GM12878 (cell line): ENCODE measurements at regions not wholly inside any gene's neighbourhood (a gene's known extent, or its start where the extent isn't known, plus 50 kb on each side); places are given as distances from the start of the nearest gene placed in this dataset.
"Not testable (repeated sequence)": the region's sequence is repeated elsewhere in the genome, so short reads cannot be mapped to it uniquely, and the experiment has no call there.

Experiments used
- ATAC-seq: fragments of 200-7000 bp; cut with Tn5 transposase; 3 replicates; pipeline ENCODE4 v1.9.1; 2020; ENCODE audit warnings: mild to moderate bottlenecking, moderate library complexity
- BruUV-seq: library from RNA; stranded (reverse); fragments of 400-500 nt; replicated peaks from 2 replicates; lab custom pipeline; 2021; lab: Mats Ljungman, UMichigan
- CTCF ChIA-PET: fragments of 300-600 bp; sonication (Branson Sonifier 250); formaldehyde crosslinking; extraction: SDS; loops from one replicate; lab custom pipeline; 2021; ENCODE audit warnings: inconsistent platforms; lab: Yijun Ruan, JAX
- POLR2A ChIA-PET: fragments of 350-600 bp; formaldehyde crosslinking; extraction: SDS; loops from one replicate; lab custom pipeline; 2021; ENCODE audit warnings: inconsistent platforms; lab: Charles Lee
- RAD21 ChIA-PET: fragments of 300-600 bp; sonication (Branson Sonifier 250); formaldehyde crosslinking; loops from one replicate; lab custom pipeline; 2023; ENCODE audit warnings: antibody characterized with exemption; ENCODE audit not compliant: unreplicated experiment; lab: Charles Lee
- SMC1A ChIA-PET: fragments of 300-600 bp; sonication (Branson Sonifier 250); formaldehyde crosslinking; loops from one replicate; lab custom pipeline; 2023; ENCODE audit not compliant: unreplicated experiment, uncharacterized antibody; lab: Charles Lee
- DNase-seq: peaks from one replicate; pipeline ENCODE4 v3.0.0-alpha.2; 2011; ENCODE audit warnings: low read depth, low spot score
- FAIRE-seq: peaks from 3 replicates; lab custom pipeline; 2011; peaks lifted over from hg19 to GRCh38; lab: Jason Lieb, UNC
- H2AFZ ChIP-seq: 2 replicates; pipeline ENCODE4 v1.6.0; 2011; ENCODE audit warnings: low read depth, low read length, control low read depth; ENCODE audit not compliant: control insufficient read depth
- H3K27ac ChIP-seq: 2 replicates; pipeline ENCODE4 v1.5.1; 2011; ENCODE audit warnings: control low read depth; ENCODE audit not compliant: control insufficient read depth, insufficient read depth
- H3K27me3 ChIP-seq, 2 experiments: replicated peaks in 1 of 2; 2 replicates each; pipeline versions ENCODE4 v1.6.0 to v1.6.1; 2011; ENCODE audit warnings: low read length in 1 of 2; ENCODE audit not compliant: control insufficient read depth in 2 of 2, insufficient read depth in 2 of 2
- H3K36me3 ChIP-seq, 2 experiments: 2 replicates each; pipeline ENCODE4 v1.5.1; 2011; ENCODE audit warnings: low read length in 1 of 2; ENCODE audit not compliant: control insufficient read depth in 2 of 2, insufficient read depth in 2 of 2
- H3K4me1 ChIP-seq: 2 replicates; pipeline ENCODE4 v1.6.1; 2011; ENCODE audit warnings: mild to moderate bottlenecking, low read length, moderate library complexity, mixed read lengths; ENCODE audit not compliant: control insufficient read depth, insufficient read depth
- H3K4me2 ChIP-seq: 2 replicates; pipeline ENCODE4 v1.6.0; 2011; ENCODE audit warnings: control low read depth; ENCODE audit not compliant: control insufficient read depth, insufficient read depth
- H3K4me3 ChIP-seq: fragments of 200-600 bp; sonication (generic); 2 replicates; pipeline ENCODE4 v1.5.1; 2016
- H3K79me2 ChIP-seq: 2 replicates; pipeline ENCODE4 v1.6.0; 2011; ENCODE audit warnings: low read length; ENCODE audit not compliant: control insufficient read depth, insufficient read depth
- H3K9ac ChIP-seq: 2 replicates; pipeline ENCODE4 v1.8.0; 2011; ENCODE audit warnings: low read length, control low read depth, mixed read lengths; ENCODE audit not compliant: control insufficient read depth, insufficient read depth
- H3K9me3 ChIP-seq: replicated peaks from 3 replicates; pipeline ENCODE4 v1.5.1; 2011; ENCODE audit warnings: mild to moderate bottlenecking, low read length; ENCODE audit not compliant: control insufficient read depth, insufficient read depth
- H4K20me1 ChIP-seq: 2 replicates; pipeline ENCODE4 v1.6.0; 2011; ENCODE audit not compliant: control insufficient read depth, insufficient read depth
- ATF2 ChIP-seq: IDR thresholded peaks from 2 replicates; pipeline ENCODE4 v1.6.1; 2012; ENCODE audit warnings: low read length, inconsistent platforms
- POLR2A ChIP-seq: IDR thresholded peaks from 2 replicates; pipeline ENCODE4 v1.6.1; 2011; ENCODE audit warnings: low read depth, mild to moderate bottlenecking, low read length
- POU2F2 ChIP-seq: IDR thresholded peaks from 3 replicates; pipeline ENCODE4 v1.6.1; 2011; ENCODE audit warnings: low read depth, mild to moderate bottlenecking, low read length, borderline replicate concordance
- SMAD5 ChIP-seq: IDR thresholded peaks from 2 replicates; pipeline ENCODE4 v1.6.1; 2016; ENCODE audit warnings: antibody characterized with exemption, low read depth
- WGBS: methylation state at CpG from one replicate; pipeline ENCODE4 v1.1.6; 2016; ENCODE audit warnings: low lambda C conversion rate; ENCODE audit not compliant: insufficient replicate concordance, insufficient coverage; ENCODE audit errors: missing lambda C conversion rate; 5-methylcytosine and 5-hydroxymethylcytosine counted together
- in situ Hi-C: fragments of 300-500 bp; cut with MboI; formaldehyde crosslinking; loops from 9 replicates; pipeline ENCODE4 v1.14.3; 2018; ENCODE audit warnings: mixed read lengths
- intact Hi-C: fragments of 100-400 bp; cut with micrococcal nuclease; formaldehyde crosslinking; loops from one replicate; pipeline ENCODE4 v1.14.2; 2022; ENCODE audit not compliant: unreplicated experiment

- in situ Hi-C loops: loop anchor here (10.0 kb wide), 2 partner anchors 122 to 568 kb away; no protein-coding TSS in a partner anchor
- H3K36me3 ChIP-seq, DNase-seq, H2AFZ ChIP-seq, H3K9ac ChIP-seq, H3K9me3 ChIP-seq, FAIRE-seq, H4K20me1 ChIP-seq, H3K27me3 ChIP-seq, RAD21 ChIA-PET, ATAC-seq, SMC1A ChIA-PET, H3K4me3 ChIP-seq, POLR2A ChIA-PET, CTCF ChIA-PET: not testable (repeated sequence)
- peak overlapping the region; percentile 53 for H3K27ac ChIP-seq
- H3K4me1 ChIP-seq: peaks cover 22% of the 10 kb centered on the region
- BruUV-seq: TSS peak; percentile 84
- intact Hi-C loops: loop anchor here (10.0 kb wide), 1 partner anchor 568 kb away; no protein-coding TSS in a partner anchor
- peak overlapping the region; percentile 42; the same call in 1 of the 2 replicates for H3K4me2 ChIP-seq
- TF ChIP-seq SMAD5: 0 out of 2 replicates have a peak, but pooled peaks have one; percentile 14
- peak; percentile 61; the same call in 1 of the 2 replicates for TF ChIP-seq POLR2A
- WGBS: 67% methylated on average over 19 of the region's 23 CpGs
- peaks cover 25% of the 10 kb centered on the region for H3K79me2 ChIP-seq
Measured at GRCh38 chr14:105707099-105707498, 180.7 kb downstream of the TMEM121 start.

GRCh38 chr14:105707723-105708151 lies 181.4 kb downstream of the TMEM121 start:
- in situ Hi-C loops: loop anchor here (10.0 kb wide), 2 partner anchors 123 to 567 kb away; no protein-coding TSS in a partner anchor
- Histone ChIP-seq H3K79me2 (peaks cover 24% of the 10 kb centered on the region), H3K4me2 (peak overlapping the region; percentile 26), H3K9ac (peak overlapping the region; percentile 52), H3K4me3 (peak overlapping the region; percentile 50; the same call in 1 of the 2 replicates), H3K4me1 (peaks cover 15% of the 10 kb centered on the region), H3K27ac (peak overlapping the region; percentile 74)
- 33% methylated on average over 18 of the region's 18 CpGs for WGBS
- DNase-seq, ATAC-seq, CTCF ChIA-PET, H2AFZ ChIP-seq, BruUV-seq, H4K20me1 ChIP-seq, H3K36me3 ChIP-seq, FAIRE-seq, H3K9me3 ChIP-seq, POLR2A ChIA-PET, SMC1A ChIA-PET, H3K27me3 ChIP-seq, RAD21 ChIA-PET: not testable (repeated sequence)
- peak; percentile 49; the same call in 1 of the 2 replicates for TF ChIP-seq ATF2
- 0 out of 2 replicates have a peak, but pooled peaks have one; percentile 67 for TF ChIP-seq POLR2A
- TF ChIP-seq SMAD5: peak; percentile 42; the same call in 1 of the 2 replicates
- TF ChIP-seq POU2F2: peak; percentile 2; the same call in 1 of the 3 replicates
- intact Hi-C loops: loop anchor here (10.0 kb wide), 1 partner anchor 567 kb away; no protein-coding TSS in a partner anchor
